GM12878 (cell line): ENCODE measurements at regions not wholly inside any gene's neighbourhood (a gene's known extent, or its start where the extent isn't known, plus 50 kb on each side); places are given as distances from the start of the nearest gene placed in this dataset.

Experiments used
- ATAC-seq: fragments of 200-7000 bp; cut with Tn5 transposase; 3 replicates; pipeline ENCODE4 v1.9.1; 2020; ENCODE audit warnings: mild to moderate bottlenecking, moderate library complexity
- BruUV-seq: library from RNA; stranded (reverse); fragments of 400-500 nt; replicated peaks from 2 replicates; lab custom pipeline; 2021; lab: Mats Ljungman, UMichigan
- CTCF ChIA-PET: fragments of 300-600 bp; sonication (Branson Sonifier 250); formaldehyde crosslinking; extraction: SDS; loops from one replicate; lab custom pipeline; 2021; ENCODE audit warnings: inconsistent platforms; lab: Yijun Ruan, JAX
- POLR2A ChIA-PET: fragments of 350-600 bp; formaldehyde crosslinking; extraction: SDS; loops from one replicate; lab custom pipeline; 2021; ENCODE audit warnings: inconsistent platforms; lab: Charles Lee
- RAD21 ChIA-PET: fragments of 300-600 bp; sonication (Branson Sonifier 250); formaldehyde crosslinking; loops from one replicate; lab custom pipeline; 2023; ENCODE audit warnings: antibody characterized with exemption; ENCODE audit not compliant: unreplicated experiment; lab: Charles Lee
- SMC1A ChIA-PET: fragments of 300-600 bp; sonication (Branson Sonifier 250); formaldehyde crosslinking; loops from one replicate; lab custom pipeline; 2023; ENCODE audit not compliant: unreplicated experiment, uncharacterized antibody; lab: Charles Lee
- DNase-seq: peaks from one replicate; pipeline ENCODE4 v3.0.0-alpha.2; 2011; ENCODE audit warnings: low read depth, low spot score
- FAIRE-seq: peaks from 3 replicates; lab custom pipeline; 2011; peaks lifted over from hg19 to GRCh38; lab: Jason Lieb, UNC
- H2AFZ ChIP-seq: 2 replicates; pipeline ENCODE4 v1.6.0; 2011; ENCODE audit warnings: low read depth, low read length, control low read depth; ENCODE audit not compliant: control insufficient read depth
- H3K27ac ChIP-seq: 2 replicates; pipeline ENCODE4 v1.5.1; 2011; ENCODE audit warnings: control low read depth; ENCODE audit not compliant: control insufficient read depth, insufficient read depth
- H3K27me3 ChIP-seq, 2 experiments: replicated peaks in 1 of 2; 2 replicates each; pipeline versions ENCODE4 v1.6.0 to v1.6.1; 2011; ENCODE audit warnings: low read length in 1 of 2; ENCODE audit not compliant: control insufficient read depth in 2 of 2, insufficient read depth in 2 of 2
- H3K36me3 ChIP-seq, 2 experiments: 2 replicates each; pipeline ENCODE4 v1.5.1; 2011; ENCODE audit warnings: low read length in 1 of 2; ENCODE audit not compliant: control insufficient read depth in 2 of 2, insufficient read depth in 2 of 2
- H3K4me1 ChIP-seq: 2 replicates; pipeline ENCODE4 v1.6.1; 2011; ENCODE audit warnings: mild to moderate bottlenecking, low read length, moderate library complexity, mixed read lengths; ENCODE audit not compliant: control insufficient read depth, insufficient read depth
- H3K4me2 ChIP-seq: 2 replicates; pipeline ENCODE4 v1.6.0; 2011; ENCODE audit warnings: control low read depth; ENCODE audit not compliant: control insufficient read depth, insufficient read depth
- H3K4me3 ChIP-seq: fragments of 200-600 bp; sonication (generic); 2 replicates; pipeline ENCODE4 v1.5.1; 2016
- H3K79me2 ChIP-seq: 2 replicates; pipeline ENCODE4 v1.6.0; 2011; ENCODE audit warnings: low read length; ENCODE audit not compliant: control insufficient read depth, insufficient read depth
- H3K9ac ChIP-seq: 2 replicates; pipeline ENCODE4 v1.8.0; 2011; ENCODE audit warnings: low read length, control low read depth, mixed read lengths; ENCODE audit not compliant: control insufficient read depth, insufficient read depth
- H3K9me3 ChIP-seq: replicated peaks from 3 replicates; pipeline ENCODE4 v1.5.1; 2011; ENCODE audit warnings: mild to moderate bottlenecking, low read length; ENCODE audit not compliant: control insufficient read depth, insufficient read depth
- H4K20me1 ChIP-seq: 2 replicates; pipeline ENCODE4 v1.6.0; 2011; ENCODE audit not compliant: control insufficient read depth, insufficient read depth
- BACH1 ChIP-seq: fragments of 450-650 bp; IDR thresholded peaks from 2 replicates; pipeline ENCODE4 v1.6.1; 2017; ENCODE audit warnings: mild to moderate bottlenecking, borderline replicate concordance
- BCL11A ChIP-seq: IDR thresholded peaks from 2 replicates; pipeline ENCODE4 v1.6.1; 2011; ENCODE audit warnings: low read depth, low read length
- CHD2 ChIP-seq: IDR thresholded peaks from 2 replicates; pipeline ENCODE4 v1.6.1; 2011; ENCODE audit warnings: low read depth, low read length, improper control_type of control experiment, borderline replicate concordance
- KAT2A ChIP-seq: conservative IDR thresholded peaks from 2 replicates; pipeline ENCODE4 v1.6.1; 2011; ENCODE audit warnings: low read depth, low read length; ENCODE audit not compliant: control insufficient read depth
- KDM1A ChIP-seq: fragments of 200-600 bp; sonication (generic); IDR thresholded peaks from 2 replicates; pipeline ENCODE4 v1.6.1; 2016; ENCODE audit warnings: borderline replicate concordance
- MEF2A ChIP-seq: IDR thresholded peaks from 2 replicates; pipeline ENCODE4 v1.6.1; 2011; ENCODE audit warnings: low read depth, mild to moderate bottlenecking, low read length, moderate library complexity; ENCODE audit not compliant: insufficient read depth
- NFYB ChIP-seq: IDR thresholded peaks from 2 replicates; pipeline ENCODE4 v1.6.1; 2011; ENCODE audit warnings: low read depth, mild to moderate bottlenecking, low read length, improper control_type of control experiment, moderate library complexity; ENCODE audit not compliant: insufficient read depth
- PAX8 ChIP-seq: fragments of 450-650 bp; IDR thresholded peaks from 2 replicates; pipeline ENCODE4 v1.6.1; 2017; ENCODE audit warnings: mild to moderate bottlenecking, moderate library complexity
- POLR2AphosphoS2 ChIP-seq: IDR thresholded peaks from 2 replicates; pipeline ENCODE4 v1.6.1; 2011; ENCODE audit warnings: low read depth, mild to moderate bottlenecking, low read length, improper control_type of control experiment, moderate library complexity
- RUNX3 ChIP-seq: IDR thresholded peaks from 2 replicates; pipeline ENCODE4 v1.6.1; 2012; ENCODE audit warnings: low read length, inconsistent platforms
- ZBED1 ChIP-seq: IDR thresholded peaks from 2 replicates; pipeline ENCODE4 v1.6.1; 2016; ENCODE audit warnings: borderline replicate concordance
- ZNF24 ChIP-seq: fragments of 450-650 bp; IDR thresholded peaks from 2 replicates; pipeline ENCODE4 v1.6.1; 2017; ENCODE audit warnings: antibody characterized with exemption, mild to moderate bottlenecking
- ZZZ3 ChIP-seq: IDR thresholded peaks from 2 replicates; pipeline ENCODE4 v1.6.1; 2011; ENCODE audit warnings: low read depth; ENCODE audit not compliant: control insufficient read depth, insufficient read length
- WGBS: methylation state at CpG from one replicate; pipeline ENCODE4 v1.1.6; 2016; ENCODE audit warnings: low lambda C conversion rate; ENCODE audit not compliant: insufficient replicate concordance, insufficient coverage; ENCODE audit errors: missing lambda C conversion rate; 5-methylcytosine and 5-hydroxymethylcytosine counted together
- in situ Hi-C: fragments of 300-500 bp; cut with MboI; formaldehyde crosslinking; loops from 9 replicates; pipeline ENCODE4 v1.14.3; 2018; ENCODE audit warnings: mixed read lengths
- intact Hi-C: fragments of 100-400 bp; cut with micrococcal nuclease; formaldehyde crosslinking; loops from one replicate; pipeline ENCODE4 v1.14.2; 2022; ENCODE audit not compliant: unreplicated experiment
- TF ChIP-seq, protein P1 (sequence below): fragments of 150-350 bp; IDR thresholded peaks from 2 replicates; pipeline ENCODE4 v1.6.1; 2014; ENCODE audit warnings: mild to moderate bottlenecking, low read depth, low read length
- TF ChIP-seq, protein P2 (sequence below): fragments of 450-650 bp; IDR thresholded peaks from 2 replicates; pipeline ENCODE4 v1.6.1; 2018; ENCODE audit warnings: mild to moderate bottlenecking, low read depth, moderate library complexity; ENCODE audit not compliant: partially characterized antibody
- TF ChIP-seq, protein P3 (sequence below): fragments of 450-650 bp; IDR thresholded peaks from 2 replicates; pipeline ENCODE4 v1.6.1; 2017; ENCODE audit warnings: borderline replicate concordance
- TF ChIP-seq, protein P4 (sequence below), 3 experiments: IDR thresholded peaks in 2 of 3; conservative IDR thresholded peaks in 1 of 3; 2 replicates each; pipeline ENCODE4 v1.5.1; 2011; ENCODE audit warnings: low read depth in 3 of 3, low read length in 3 of 3, mild to moderate bottlenecking in 3 of 3, control low read depth in 2 of 3, moderate library complexity in 2 of 3, inconsistent platforms in 1 of 3, mixed read lengths in 1 of 3; ENCODE audit not compliant: control insufficient read depth in 2 of 3, insufficient read depth in 1 of 3; ENCODE audit errors: extremely low read depth in 1 of 3

DNA sequence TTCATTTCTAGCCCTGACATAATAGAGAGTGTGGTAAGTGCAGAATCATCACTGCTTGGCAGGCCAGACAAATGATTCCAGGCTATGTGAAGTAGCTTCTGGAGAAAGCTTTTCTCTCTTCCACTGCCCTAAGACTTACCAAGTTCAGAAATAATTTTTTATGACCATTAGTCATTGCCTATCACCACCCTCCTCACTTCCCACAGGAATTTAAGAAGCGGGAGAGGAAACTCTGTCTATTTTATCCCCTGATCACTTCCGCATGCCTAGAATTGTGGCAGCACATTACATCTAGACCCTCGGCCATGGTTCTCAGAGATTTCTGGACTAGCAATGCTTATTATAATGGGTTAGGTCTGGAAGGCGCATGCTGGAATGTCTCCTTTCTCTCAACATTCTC, 397.8 kb upstream of the NR2F2 start:
- FAIRE-seq, result no peak
- SMC1A ChIA-PET, result interaction anchor here (0.8 to 1.8 kb wide), 3 partner anchors 65 to 109 kb away, joined by 3 to 4 read pairs (median 3); no protein-coding TSS in a partner anchor
- intact Hi-C loops, result no loop called here
- WGBS, result 71% methylated on average over 4 of the region's 4 CpGs
- Histone ChIP-seq H3K9me3 (no peaks in the 10 kb centered on the region; the same call in 2 of the 3 replicates), H4K20me1 (no peaks in the 10 kb centered on the region), H3K4me2 (no peak overlapping the region), H3K4me3 (no peak overlapping the region), H3K79me2 (no peaks in the 10 kb centered on the region), H3K27me3 (no peaks in the 10 kb centered on the region), H2AFZ (no peak overlapping the region), H3K27ac (no peak overlapping the region), H3K4me1 (no peaks in the 10 kb centered on the region), H3K9ac (no peak overlapping the region), H3K36me3 (no peaks in the 10 kb centered on the region)
- no TSS peak for BruUV-seq
- RAD21 ChIA-PET, result no interaction called here
- CTCF ChIA-PET, result no interaction called here
- in situ Hi-C loops, result no loop called here
- TF ChIP-seq POLR2AphosphoS2 (no peak), NFYB (no peak), MEF2A (no peak), ZZZ3 (no peak), KDM1A (no peak), ZBED1 (no peak), RUNX3 (no peak), BACH1 (no peak), PAX8 (no peak), CHD2 (no peak), KAT2A (no peak), BCL11A (no peak), ZNF24 (no peak)
- TF ChIP-seq, protein P1, sequence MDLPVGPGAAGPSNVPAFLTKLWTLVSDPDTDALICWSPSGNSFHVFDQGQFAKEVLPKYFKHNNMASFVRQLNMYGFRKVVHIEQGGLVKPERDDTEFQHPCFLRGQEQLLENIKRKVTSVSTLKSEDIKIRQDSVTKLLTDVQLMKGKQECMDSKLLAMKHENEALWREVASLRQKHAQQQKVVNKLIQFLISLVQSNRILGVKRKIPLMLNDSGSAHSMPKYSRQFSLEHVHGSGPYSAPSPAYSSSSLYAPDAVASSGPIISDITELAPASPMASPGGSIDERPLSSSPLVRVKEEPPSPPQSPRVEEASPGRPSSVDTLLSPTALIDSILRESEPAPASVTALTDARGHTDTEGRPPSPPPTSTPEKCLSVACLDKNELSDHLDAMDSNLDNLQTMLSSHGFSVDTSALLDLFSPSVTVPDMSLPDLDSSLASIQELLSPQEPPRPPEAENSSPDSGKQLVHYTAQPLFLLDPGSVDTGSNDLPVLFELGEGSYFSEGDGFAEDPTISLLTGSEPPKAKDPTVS, result no peak
- TF ChIP-seq, protein P2, sequence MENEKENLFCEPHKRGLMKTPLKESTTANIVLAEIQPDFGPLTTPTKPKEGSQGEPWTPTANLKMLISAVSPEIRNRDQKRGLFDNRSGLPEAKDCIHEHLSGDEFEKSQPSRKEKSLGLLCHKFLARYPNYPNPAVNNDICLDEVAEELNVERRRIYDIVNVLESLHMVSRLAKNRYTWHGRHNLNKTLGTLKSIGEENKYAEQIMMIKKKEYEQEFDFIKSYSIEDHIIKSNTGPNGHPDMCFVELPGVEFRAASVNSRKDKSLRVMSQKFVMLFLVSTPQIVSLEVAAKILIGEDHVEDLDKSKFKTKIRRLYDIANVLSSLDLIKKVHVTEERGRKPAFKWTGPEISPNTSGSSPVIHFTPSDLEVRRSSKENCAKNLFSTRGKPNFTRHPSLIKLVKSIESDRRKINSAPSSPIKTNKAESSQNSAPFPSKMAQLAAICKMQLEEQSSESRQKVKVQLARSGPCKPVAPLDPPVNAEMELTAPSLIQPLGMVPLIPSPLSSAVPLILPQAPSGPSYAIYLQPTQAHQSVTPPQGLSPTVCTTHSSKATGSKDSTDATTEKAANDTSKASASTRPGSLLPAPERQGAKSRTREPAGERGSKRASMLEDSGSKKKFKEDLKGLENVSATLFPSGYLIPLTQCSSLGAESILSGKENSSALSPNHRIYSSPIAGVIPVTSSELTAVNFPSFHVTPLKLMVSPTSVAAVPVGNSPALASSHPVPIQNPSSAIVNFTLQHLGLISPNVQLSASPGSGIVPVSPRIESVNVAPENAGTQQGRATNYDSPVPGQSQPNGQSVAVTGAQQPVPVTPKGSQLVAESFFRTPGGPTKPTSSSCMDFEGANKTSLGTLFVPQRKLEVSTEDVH, result no peak
- TF ChIP-seq, protein P3, sequence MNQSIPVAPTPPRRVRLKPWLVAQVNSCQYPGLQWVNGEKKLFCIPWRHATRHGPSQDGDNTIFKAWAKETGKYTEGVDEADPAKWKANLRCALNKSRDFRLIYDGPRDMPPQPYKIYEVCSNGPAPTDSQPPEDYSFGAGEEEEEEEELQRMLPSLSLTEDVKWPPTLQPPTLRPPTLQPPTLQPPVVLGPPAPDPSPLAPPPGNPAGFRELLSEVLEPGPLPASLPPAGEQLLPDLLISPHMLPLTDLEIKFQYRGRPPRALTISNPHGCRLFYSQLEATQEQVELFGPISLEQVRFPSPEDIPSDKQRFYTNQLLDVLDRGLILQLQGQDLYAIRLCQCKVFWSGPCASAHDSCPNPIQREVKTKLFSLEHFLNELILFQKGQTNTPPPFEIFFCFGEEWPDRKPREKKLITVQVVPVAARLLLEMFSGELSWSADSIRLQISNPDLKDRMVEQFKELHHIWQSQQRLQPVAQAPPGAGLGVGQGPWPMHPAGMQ, result no peak
- TF ChIP-seq, protein P4, sequence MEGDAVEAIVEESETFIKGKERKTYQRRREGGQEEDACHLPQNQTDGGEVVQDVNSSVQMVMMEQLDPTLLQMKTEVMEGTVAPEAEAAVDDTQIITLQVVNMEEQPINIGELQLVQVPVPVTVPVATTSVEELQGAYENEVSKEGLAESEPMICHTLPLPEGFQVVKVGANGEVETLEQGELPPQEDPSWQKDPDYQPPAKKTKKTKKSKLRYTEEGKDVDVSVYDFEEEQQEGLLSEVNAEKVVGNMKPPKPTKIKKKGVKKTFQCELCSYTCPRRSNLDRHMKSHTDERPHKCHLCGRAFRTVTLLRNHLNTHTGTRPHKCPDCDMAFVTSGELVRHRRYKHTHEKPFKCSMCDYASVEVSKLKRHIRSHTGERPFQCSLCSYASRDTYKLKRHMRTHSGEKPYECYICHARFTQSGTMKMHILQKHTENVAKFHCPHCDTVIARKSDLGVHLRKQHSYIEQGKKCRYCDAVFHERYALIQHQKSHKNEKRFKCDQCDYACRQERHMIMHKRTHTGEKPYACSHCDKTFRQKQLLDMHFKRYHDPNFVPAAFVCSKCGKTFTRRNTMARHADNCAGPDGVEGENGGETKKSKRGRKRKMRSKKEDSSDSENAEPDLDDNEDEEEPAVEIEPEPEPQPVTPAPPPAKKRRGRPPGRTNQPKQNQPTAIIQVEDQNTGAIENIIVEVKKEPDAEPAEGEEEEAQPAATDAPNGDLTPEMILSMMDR (IDR thresholded peaks at IDR 0.05 in 2 of 3, conservative IDR thresholded peaks at IDR 0.05 in 1 of 3; ENCODE audit: control insufficient read depth in 2 of 3, extremely low read depth in 1 of 3, insufficient read depth in 1 of 3, low read depth in 3 of 3, low read length in 3 of 3), result no peak
- no peak for ATAC-seq
- no peak for DNase-seq
- POLR2A ChIA-PET, result no interaction called here
